Sigmoid colon (tissue), 6 donors: ENCODE measurements at regions not wholly inside any gene's neighbourhood (a gene's known extent, or its start where the extent isn't known, plus 50 kb on each side); places are given as distances from the start of the nearest gene placed in this dataset.

Experiments
- DNase-seq: peaks from one replicate; pipeline ENCODE4 v3.0.0-alpha.2; 2019
- H3K27ac ChIP-seq, 4 donors: fragments of 200-600 bp; sonication (generic); one replicate each; pipeline ENCODE4 v1.5.1; 2016 to 2019; ENCODE audit warnings: mild to moderate bottlenecking in 1 of 4
- H3K27me3 ChIP-seq, 3 donors: fragments of 200-600 bp; sonication (generic); one replicate each; pipeline ENCODE4 v1.5.1; 2019; ENCODE audit warnings: mild to moderate bottlenecking in 1 of 3
- H3K36me3 ChIP-seq, 4 donors: fragments of 200-600 bp; sonication (generic); one replicate each; pipeline ENCODE4 v1.5.1; 2016 to 2019
- H3K4me1 ChIP-seq, 4 donors: fragments of 200-600 bp; sonication (generic); one replicate each; pipeline ENCODE4 v1.5.1; 2017 to 2019
- H3K4me3 ChIP-seq, 4 donors: fragments of 200-600 bp; sonication (generic); one replicate each; pipeline ENCODE4 v1.5.1; 2017 to 2019; ENCODE audit warnings: mild to moderate bottlenecking in 2 of 4, moderate library complexity in 1 of 4
- H3K9me3 ChIP-seq, 4 donors: fragments of 200-600 bp in 3 of 4; sonication (generic) in 3 of 4; one replicate each; pipeline versions ENCODE4 v1.5.1 to v1.6.1; 2013 to 2019
- CTCF ChIP-seq, 4 experiments: fragments of 450-650 bp in 3 of 4; fragments of 200-600 bp in 1 of 4; IDR thresholded peaks; one replicate each; pipeline ENCODE4 v1.5.1; 2016 to 2019; ENCODE audit warnings: antibody characterized with exemption in 4 of 4, mild to moderate bottlenecking in 3 of 4, moderate library complexity in 2 of 4
- EP300 ChIP-seq, 4 donors: sonication (generic); formaldehyde crosslinking; IDR thresholded peaks; one replicate each; pipeline ENCODE4 v1.6.1; 2017; ENCODE audit warnings: antibody characterized with exemption in 4 of 4
- POLR2A ChIP-seq, 2 donors: fragments of 450-650 bp; IDR thresholded peaks; one replicate each; pipeline ENCODE4 v1.6.1; 2016; ENCODE audit warnings: antibody characterized with exemption in 2 of 2, mild to moderate bottlenecking in 2 of 2, moderate library complexity in 2 of 2
- POLR2AphosphoS5 ChIP-seq, 4 donors: sonication (generic); formaldehyde crosslinking; IDR thresholded peaks; one replicate each; pipeline ENCODE4 v1.6.1; 2017; ENCODE audit warnings: antibody characterized with exemption in 4 of 4
- WGBS, 2 donors: extraction: QIAGEN DNeasy Blood & Tissue Kit; methylation state at CpG; one replicate each; pipeline ENCODE4 v1.1.7; 2013; 5-methylcytosine and 5-hydroxymethylcytosine counted together
- intact Hi-C: fragments of 100-400 bp; cut with DNase I; formaldehyde crosslinking; loops from one replicate; pipeline ENCODE4 v1.15.1; 2023
- donor health status: healthy with polysubstance abuse.
- donor health status: healthy.

GRCh38 chr6:145020114-145020513, 715.2 kb downstream of the EPM2A start:
- intact Hi-C loops = no loop called here
- H3K4me3 ChIP-seq = no peak overlapping the region
- DNase-seq = no peak
- no peaks in the 10 kb centered on the region for H3K36me3 ChIP-seq
- no peak for TF ChIP-seq POLR2A (IDR thresholded peaks at IDR 0.05)
- TF ChIP-seq CTCF (IDR thresholded peaks at IDR 0.05) = no peak
- TF ChIP-seq EP300 (IDR thresholded peaks at IDR 0.05) = no peak
- TF ChIP-seq POLR2AphosphoS5 (IDR thresholded peaks at IDR 0.05) = no peak
- 92 to 95% methylated on average over 2 of the region's 2 CpGs for WGBS, 2 donors
- no peaks in the 10 kb centered on the region for H3K9me3 ChIP-seq
- no peaks in the 10 kb centered on the region for H3K27me3 ChIP-seq
- peaks cover 0 to 14% (median 4%) of the 10 kb centered on the region in 4 donors for H3K4me1 ChIP-seq
- no peak overlapping the region for H3K27ac ChIP-seq

DNA sequence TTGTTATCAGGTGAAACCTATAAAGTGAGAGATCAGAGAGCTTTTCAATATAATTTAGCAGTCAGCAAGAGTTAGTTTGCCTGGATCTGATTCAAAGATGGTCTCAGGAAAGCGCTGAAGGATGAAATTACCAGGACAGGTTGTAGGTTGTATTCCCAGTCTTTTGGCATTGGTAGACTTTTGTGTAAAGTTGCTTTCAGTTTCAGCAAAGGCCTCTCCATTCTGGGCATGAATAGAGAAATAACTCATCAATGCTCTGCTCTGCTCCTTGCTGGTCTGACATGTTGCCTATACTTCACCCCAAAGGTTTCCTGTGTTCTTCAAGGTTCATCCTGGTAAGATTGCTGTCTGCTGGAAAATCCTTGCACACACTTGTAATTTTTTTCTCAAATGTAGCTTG, 714.8 kb downstream of the EPM2A start:
- Histone ChIP-seq H3K36me3 (no peaks in the 10 kb centered on the region), H3K27me3 (no peaks in the 10 kb centered on the region), H3K4me1 (peaks cover 0 to 13% (median 3%) of the 10 kb centered on the region in 4 donors), H3K27ac (no peak overlapping the region), H3K9me3 (no peaks in the 10 kb centered on the region), H3K4me3 (no peak overlapping the region)
- WGBS, 2 donors = 93 to 97% methylated on average over 1 of the region's 1 CpG
- TF ChIP-seq POLR2AphosphoS5 (IDR thresholded peaks at IDR 0.05) (no peak), CTCF (IDR thresholded peaks at IDR 0.05) (no peak), POLR2A (IDR thresholded peaks at IDR 0.05) (no peak), EP300 (IDR thresholded peaks at IDR 0.05) (no peak)
- no peak for DNase-seq
- intact Hi-C loops = no loop called here

GRCh38 chr6:145022199-145022796, 713.0 kb downstream of the EPM2A start:
- TF ChIP-seq POLR2AphosphoS5 (IDR thresholded peaks at IDR 0.05) = no peak
- no peak for TF ChIP-seq EP300 (IDR thresholded peaks at IDR 0.05)
- TF ChIP-seq POLR2A (IDR thresholded peaks at IDR 0.05) = no peak
- no peak for TF ChIP-seq CTCF (IDR thresholded peaks at IDR 0.05)
- 83 to 85% methylated on average over 3 of the region's 3 CpGs for WGBS, 2 donors
- Histone ChIP-seq H3K9me3 (no peaks in the 10 kb centered on the region), H3K27ac (no peak overlapping the region), H3K4me3 (no peak overlapping the region), H3K4me1 (peaks cover 0 to 8% (median 0%) of the 10 kb centered on the region in 4 donors), H3K36me3 (no peaks in the 10 kb centered on the region), H3K27me3 (no peaks in the 10 kb centered on the region)
- no peak for DNase-seq
- intact Hi-C loops = no loop called here

GRCh38 chr6:145023116-145023726, 712.1 kb downstream of the EPM2A start:
- 91 to 94% methylated on average over 3 of the region's 3 CpGs for whole genome bisulfite sequencing, 2 donors
- intact Hi-C loops = no loop called here
- Histone ChIP-seq H3K36me3 (no peaks in the 10 kb centered on the region), H3K4me3 (no peak overlapping the region), H3K9me3 (no peaks in the 10 kb centered on the region), H3K27ac (no peak overlapping the region), H3K27me3 (no peaks in the 10 kb centered on the region), H3K4me1 (peaks cover 0 to 8% (median 0%) of the 10 kb centered on the region in 4 donors)
- DNase-seq = no peak
- TF ChIP-seq EP300 (IDR thresholded peaks at IDR 0.05) = no peak

DNA sequence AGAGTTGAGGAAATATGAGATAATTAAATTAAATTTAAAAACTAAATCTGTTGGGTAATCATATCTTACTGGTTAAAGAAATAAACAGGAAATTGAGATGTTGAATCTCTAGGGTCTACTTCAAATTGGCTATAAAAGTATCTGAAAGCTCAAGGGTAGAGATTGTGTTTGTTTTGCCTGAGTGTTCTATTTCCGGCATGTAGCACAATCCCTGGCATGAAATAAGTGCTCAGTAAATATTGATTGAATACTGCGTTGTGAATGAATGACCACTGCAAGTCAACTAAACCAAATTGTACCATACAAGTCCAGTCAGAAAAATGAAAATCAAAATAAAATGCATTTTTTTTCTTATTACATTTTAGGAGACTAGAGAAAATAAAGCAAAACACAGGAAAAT, 709.8 kb downstream of the EPM2A start:
- intact Hi-C loops = loop anchor here (5.0 kb wide), 1 partner anchor 438 kb away; no protein-coding TSS in a partner anchor
- no peak for DNase-seq
- H3K4me1 ChIP-seq = peaks cover 0 to 8% (median 0%) of the 10 kb centered on the region in 4 donors
- H3K9me3 ChIP-seq = no peaks in the 10 kb centered on the region
- no peak for TF ChIP-seq EP300 (IDR thresholded peaks at IDR 0.05)
- TF ChIP-seq POLR2A (IDR thresholded peaks at IDR 0.05) = no peak
- no peak for TF ChIP-seq POLR2AphosphoS5 (IDR thresholded peaks at IDR 0.05)
- TF ChIP-seq CTCF (IDR thresholded peaks at IDR 0.05) = no peak
- no peak overlapping the region for H3K4me3 ChIP-seq
- H3K27me3 ChIP-seq = no peaks in the 10 kb centered on the region
- H3K36me3 ChIP-seq = no peaks in the 10 kb centered on the region
- WGBS, 2 donors = 12 to 61% methylated on average over 2 of the region's 2 CpGs
- no peak overlapping the region for H3K27ac ChIP-seq
